K562 (cell line): ENCODE measurements at regions not wholly inside any gene's neighbourhood (a gene's known extent, or its start where the extent isn't known, plus 50 kb on each side); places are given as distances from the start of the nearest gene placed in this dataset.

Experiments used
- ATAC-seq: fragments of 200-7000 bp; cut with Tn5 transposase; 3 replicates; pipeline ENCODE4 v1.9.1; 2020; ENCODE audit warnings: moderate library complexity
- BruUV-seq: library from RNA; stranded (reverse); fragments of 400-500 nt; replicated peaks from 2 replicates; lab custom pipeline; 2021; lab: Mats Ljungman, UMichigan
- CTCF ChIA-PET: fragments of 300-600 bp; formaldehyde crosslinking; extraction: SDS; loops from one replicate; lab custom pipeline; 2021; ENCODE audit warnings: low intra/inter-chr PET ratio; lab: Yijun Ruan, JAX
- POLR2A ChIA-PET: fragments of 300-600, 350-650 bp; sonication (Branson Sonifier 250); formaldehyde crosslinking; extraction: SDS; loops from one replicate; lab custom pipeline; 2021; ENCODE audit warnings: antibody characterized with exemption, inconsistent platforms; lab: Yijun Ruan, JAX
- DNase-seq, 4 experiments: peaks; one replicate each; pipeline versions ENCODE4 v3.0.0 to v3.0.0-alpha.2; 2011 to 2018; ENCODE audit warnings: low spot score in 3 of 4, mixed read lengths in 3 of 4; ENCODE audit errors: extremely low read depth in 1 of 4
- FAIRE-seq: peaks from 2 replicates; lab custom pipeline; 2011; peaks lifted over from hg19 to GRCh38; lab: Jason Lieb, UNC
- H2AFZ ChIP-seq: 2 replicates; pipeline ENCODE4 v1.6.0; 2011; ENCODE audit warnings: low read depth, low read length, control low read depth, inconsistent platforms
- H3K27ac ChIP-seq: fragments of 200-600 bp; 3 replicates; pipeline ENCODE4 v1.8.0; 2011; ENCODE audit warnings: low read depth, mild to moderate bottlenecking, control low read depth, inconsistent platforms, low read length, moderate library complexity, mixed read lengths; ENCODE audit errors: extremely low read depth
- H3K27me3 ChIP-seq, 2 experiments: fragments of 300-600 bp in 1 of 2; 2 replicates in 1 of 2; 3 replicates in 1 of 2; pipeline versions ENCODE4 v1.6.0 to v1.8.0; 2011; ENCODE audit warnings: inconsistent platforms in 2 of 2, low read length in 2 of 2, mild to moderate bottlenecking in 1 of 2, mixed read lengths in 1 of 2, moderate library complexity in 1 of 2; ENCODE audit not compliant: control insufficient read depth in 2 of 2, insufficient read depth in 2 of 2
- H3K36me3 ChIP-seq: fragments of 300-600 bp; 3 replicates; pipeline ENCODE4 v1.8.0; 2011; ENCODE audit warnings: mild to moderate bottlenecking, low read length, inconsistent platforms; ENCODE audit not compliant: control insufficient read depth, insufficient read depth
- H3K4me1 ChIP-seq, 2 experiments: fragments of 200-600 bp in 1 of 2; replicated peaks in 1 of 2; 2 replicates in 1 of 2; 3 replicates in 1 of 2; pipeline versions ENCODE4 v1.5.1 to v1.8.0; 2011; ENCODE audit warnings: inconsistent platforms in 2 of 2, low read length in 2 of 2, mild to moderate bottlenecking in 1 of 2, mixed read lengths in 1 of 2, moderate library complexity in 1 of 2; ENCODE audit not compliant: control insufficient read depth in 2 of 2, insufficient read depth in 2 of 2
- H3K4me2 ChIP-seq: 2 replicates; pipeline ENCODE4 v1.6.1; 2011; ENCODE audit warnings: low read length, control low read depth, inconsistent platforms, mixed read lengths; ENCODE audit not compliant: insufficient read depth
- H3K4me3 ChIP-seq: fragments of 200-600 bp; sonication (generic), shearing (Covaris generic); 2 replicates; pipeline ENCODE4 v1.5.1; 2016; ENCODE audit warnings: control low read depth, inconsistent platforms
- H3K79me2 ChIP-seq: fragments of 200-600 bp; 3 replicates; pipeline ENCODE4 v1.8.0; 2011; ENCODE audit warnings: low read length, inconsistent platforms; ENCODE audit not compliant: control insufficient read depth, insufficient read depth
- H3K9ac ChIP-seq, 2 experiments: 2 replicates each; pipeline versions ENCODE4 v1.6.0 to v1.6.1; 2011; ENCODE audit warnings: low read depth in 2 of 2, low read length in 2 of 2, control low read depth in 1 of 2, inconsistent platforms in 1 of 2, mild to moderate bottlenecking in 1 of 2, mixed read lengths in 1 of 2; ENCODE audit not compliant: insufficient read depth in 1 of 2
- H3K9me1 ChIP-seq: one replicate; pipeline ENCODE4 v1.6.0; 2011; ENCODE audit warnings: inconsistent platforms, mild to moderate bottlenecking, low read length, moderate library complexity; ENCODE audit not compliant: control insufficient read depth, insufficient read depth
- H3K9me3 ChIP-seq: replicated peaks from 2 replicates; pipeline ENCODE4 v1.5.1; 2011; ENCODE audit warnings: low read depth, low read length, inconsistent platforms; ENCODE audit not compliant: control insufficient read depth, insufficient read depth
- H4K20me1 ChIP-seq: replicated peaks from 2 replicates; pipeline ENCODE4 v1.6.1; 2011; ENCODE audit warnings: low read length, inconsistent platforms, mixed read lengths; ENCODE audit not compliant: control insufficient read depth, insufficient read depth
- BACH1 ChIP-seq: fragments of 200-800 bp; sonication (Bioruptor generic); IDR thresholded peaks from 2 replicates; pipeline ENCODE4 v1.6.1; 2016; ENCODE audit warnings: missing genetic modification characterization, missing compliant biosample characterization
- DDX20 ChIP-seq: fragments of 450-650 bp; IDR thresholded peaks from 2 replicates; pipeline ENCODE4 v1.6.1; 2016; ENCODE audit warnings: missing genetic modification characterization, low read depth, mild to moderate bottlenecking, missing compliant biosample characterization, moderate library complexity
- FOXA1 ChIP-seq: fragments of 450-650 bp; IDR thresholded peaks from 2 replicates; pipeline ENCODE4 v1.6.1; 2016; ENCODE audit warnings: mild to moderate bottlenecking, borderline replicate concordance
- KLF16 ChIP-seq: IDR thresholded peaks from 2 replicates; pipeline ENCODE4 v1.6.1; 2016; ENCODE audit warnings: antibody characterized with exemption
- POLR2B ChIP-seq: fragments of 450-650 bp; IDR thresholded peaks from 2 replicates; pipeline ENCODE4 v1.6.1; 2018; ENCODE audit warnings: low read depth; ENCODE audit not compliant: partially characterized antibody
- RFX7 ChIP-seq: fragments of 250-450 bp; sonication (Bioruptor Pico); IDR thresholded peaks from 2 replicates; pipeline ENCODE4 v1.5.1; 2021; ENCODE audit warnings: mild to moderate bottlenecking
- TSC22D4 ChIP-seq: fragments of 450-650 bp; IDR thresholded peaks from 2 replicates; pipeline ENCODE4 v1.6.1; 2016; ENCODE audit warnings: missing genetic modification characterization, missing biosample characterization, control low read depth
- ZNF134 ChIP-seq: fragments of 250-450 bp; sonication (Bioruptor Pico); conservative IDR thresholded peaks from 2 replicates; pipeline ENCODE4 v1.4.0; 2020
- ZNF644 ChIP-seq: fragments of 200-800 bp; sonication (Bioruptor generic); IDR thresholded peaks from 2 replicates; pipeline ENCODE4 v1.6.1; 2016; ENCODE audit warnings: low read depth, missing genetic modification characterization, missing compliant biosample characterization
- WGBS: fragments of 100-300 bp; shearing (Covaris generic); methylation state at CpG from one replicate; pipeline ENCODE4 v1.1.6; 2016; ENCODE audit warnings: low coverage, mixed read lengths; ENCODE audit not compliant: insufficient coverage; ENCODE audit errors: missing lambda C conversion rate; 5-methylcytosine and 5-hydroxymethylcytosine counted together
- in situ Hi-C: fragments of 300-500 bp; cut with MboI; formaldehyde crosslinking; loops from 4 replicates; pipeline ENCODE4 v1.15.0; 2018; ENCODE audit warnings: inconsistent platforms, mixed read lengths
- intact Hi-C: fragments of 100-400 bp; cut with micrococcal nuclease; formaldehyde crosslinking; loops from 2 replicates; pipeline ENCODE4 v1.14.2; 2022
- TF ChIP-seq, protein P1 (sequence below): fragments of 450-650 bp; IDR thresholded peaks from 2 replicates; pipeline ENCODE4 v1.6.1; 2016; ENCODE audit warnings: mild to moderate bottlenecking

DNA sequence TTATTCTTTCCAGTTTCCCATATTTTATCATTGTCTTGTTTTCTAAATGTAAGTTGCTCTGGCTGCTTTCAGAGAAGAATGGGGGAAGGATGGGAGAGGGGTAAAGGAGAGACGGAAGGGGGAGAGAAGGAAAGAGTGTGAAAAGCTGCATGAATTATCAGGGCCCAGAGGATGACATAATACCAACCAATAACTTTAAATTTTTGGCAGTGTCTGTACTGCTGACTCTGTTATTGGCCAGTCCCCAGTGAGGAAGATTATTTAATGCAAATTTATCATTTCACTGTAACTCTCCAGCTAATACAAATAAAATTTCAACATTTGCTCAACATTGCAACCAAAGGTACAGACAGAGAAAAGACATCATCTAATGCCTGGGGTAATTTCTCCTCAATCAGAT, 551.7 kb upstream of the CFAP20DC start:
- ChIA-PET POLR2A (no interaction called here), CTCF (no interaction called here)
- FAIRE-seq (no peak), ATAC-seq (no peak)
- in situ Hi-C loops (no loop called here), intact Hi-C loops (no loop called here)
- no peak overlapping the region for H2AFZ ChIP-seq
- no peaks in the 10 kb centered on the region; a peak in 1 of 5 replicates for H3K27me3 ChIP-seq
- no peaks in the 10 kb centered on the region for H3K4me1 ChIP-seq
- no peak overlapping the region for H3K27ac ChIP-seq
- H3K9ac ChIP-seq, result no peak overlapping the region
- TF ChIP-seq ZNF134 (CRISPR knock-in tag) (no peak), FOXA1 (no peak), ZNF644 (tag) (no peak), KLF16 (no peak), BACH1 (no peak), POLR2B (no peak), TSC22D4 (no peak), DDX20 (tag) (no peak), RFX7 (CRISPR knock-in tag) (no peak)
- TF ChIP-seq, protein P1, sequence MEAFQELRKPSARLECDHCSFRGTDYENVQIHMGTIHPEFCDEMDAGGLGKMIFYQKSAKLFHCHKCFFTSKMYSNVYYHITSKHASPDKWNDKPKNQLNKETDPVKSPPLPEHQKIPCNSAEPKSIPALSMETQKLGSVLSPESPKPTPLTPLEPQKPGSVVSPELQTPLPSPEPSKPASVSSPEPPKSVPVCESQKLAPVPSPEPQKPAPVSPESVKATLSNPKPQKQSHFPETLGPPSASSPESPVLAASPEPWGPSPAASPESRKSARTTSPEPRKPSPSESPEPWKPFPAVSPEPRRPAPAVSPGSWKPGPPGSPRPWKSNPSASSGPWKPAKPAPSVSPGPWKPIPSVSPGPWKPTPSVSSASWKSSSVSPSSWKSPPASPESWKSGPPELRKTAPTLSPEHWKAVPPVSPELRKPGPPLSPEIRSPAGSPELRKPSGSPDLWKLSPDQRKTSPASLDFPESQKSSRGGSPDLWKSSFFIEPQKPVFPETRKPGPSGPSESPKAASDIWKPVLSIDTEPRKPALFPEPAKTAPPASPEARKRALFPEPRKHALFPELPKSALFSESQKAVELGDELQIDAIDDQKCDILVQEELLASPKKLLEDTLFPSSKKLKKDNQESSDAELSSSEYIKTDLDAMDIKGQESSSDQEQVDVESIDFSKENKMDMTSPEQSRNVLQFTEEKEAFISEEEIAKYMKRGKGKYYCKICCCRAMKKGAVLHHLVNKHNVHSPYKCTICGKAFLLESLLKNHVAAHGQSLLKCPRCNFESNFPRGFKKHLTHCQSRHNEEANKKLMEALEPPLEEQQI, result no peak
- TF ChIP-seq, all 486 proteins: peak for 0
- BruUV-seq, result no TSS peak
- Histone ChIP-seq H3K9me1 (no peaks in the 10 kb centered on the region), H3K4me3 (no peak overlapping the region), H4K20me1 (no peaks in the 10 kb centered on the region), H3K4me2 (no peak overlapping the region), H3K9me3 (no peaks in the 10 kb centered on the region), H3K79me2 (no peaks in the 10 kb centered on the region), H3K36me3 (no peaks in the 10 kb centered on the region)
- WGBS, result no CpG with 5 or more reads among the region's 1 CpG
- no peak for DNase-seq
